Muscle layer of duodenum (tissue), 2 donors: ENCODE measurements at regions not wholly inside any gene's neighbourhood (a gene's known extent, or its start where the extent isn't known, plus 50 kb on each side); places are given as distances from the start of the nearest gene placed in this dataset.

Experiments
- H3K27ac ChIP-seq: one replicate; pipeline ENCODE4 v1.7.0; 2013; ENCODE audit warnings: mild to moderate bottlenecking, low read length
- H3K27me3 ChIP-seq: one replicate; pipeline ENCODE4 v1.7.0; 2013; ENCODE audit warnings: low read depth, mild to moderate bottlenecking, control low read depth, low read length
- H3K36me3 ChIP-seq, 2 donors: one replicate each; pipeline ENCODE4 v1.7.0; 2013; ENCODE audit warnings: low read length in 2 of 2, control low read depth in 1 of 2, mild to moderate bottlenecking in 1 of 2; ENCODE audit not compliant: insufficient read depth in 2 of 2, control insufficient read depth in 1 of 2
- H3K4me1 ChIP-seq, 2 donors: one replicate each; pipeline ENCODE4 v1.7.0; 2013; ENCODE audit warnings: low read length in 2 of 2, mild to moderate bottlenecking in 2 of 2, control low read depth in 1 of 2, moderate library complexity in 1 of 2; ENCODE audit not compliant: insufficient read depth in 2 of 2, control insufficient read depth in 1 of 2
- H3K4me3 ChIP-seq, 2 donors: one replicate each; pipeline ENCODE4 v1.7.0; 2013; ENCODE audit warnings: low read length in 2 of 2, low read depth in 1 of 2, mild to moderate bottlenecking in 1 of 2
- H3K9me3 ChIP-seq, 2 donors: one replicate each; pipeline ENCODE4 v1.7.0; 2013; ENCODE audit warnings: low read length in 2 of 2, control low read depth in 1 of 2, mild to moderate bottlenecking in 1 of 2; ENCODE audit not compliant: control insufficient read depth in 1 of 2
- donor health status: healthy.

DNA sequence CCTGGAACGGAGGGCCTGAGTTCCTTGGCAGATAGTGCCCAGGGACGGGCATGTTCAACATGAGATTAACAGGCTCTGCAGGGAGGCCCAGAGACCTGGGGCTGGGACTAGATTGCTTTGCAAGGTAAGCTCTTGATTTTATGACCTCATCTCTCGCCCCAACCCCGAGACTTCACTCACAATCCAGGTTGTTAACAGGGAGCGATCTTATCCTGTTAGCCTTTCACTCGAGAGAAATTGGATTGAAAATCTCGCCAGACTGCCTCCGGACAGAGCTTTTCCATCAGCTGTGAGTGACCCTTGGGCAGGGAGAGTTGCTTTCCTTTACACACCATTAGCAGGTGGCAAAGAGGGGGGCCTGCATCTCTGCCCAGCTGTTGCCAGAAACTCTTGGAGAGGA lies 521.7 kb upstream of the EEF2KMT start:
- Histone ChIP-seq H3K36me3 (no peaks in the 10 kb centered on the region), H3K27ac (no peak overlapping the region), H3K4me1 (no peaks in the 10 kb centered on the region), H3K9me3 (no peaks in the 10 kb centered on the region), H3K4me3 (no peak overlapping the region), H3K27me3 (no peaks in the 10 kb centered on the region)

DNA sequence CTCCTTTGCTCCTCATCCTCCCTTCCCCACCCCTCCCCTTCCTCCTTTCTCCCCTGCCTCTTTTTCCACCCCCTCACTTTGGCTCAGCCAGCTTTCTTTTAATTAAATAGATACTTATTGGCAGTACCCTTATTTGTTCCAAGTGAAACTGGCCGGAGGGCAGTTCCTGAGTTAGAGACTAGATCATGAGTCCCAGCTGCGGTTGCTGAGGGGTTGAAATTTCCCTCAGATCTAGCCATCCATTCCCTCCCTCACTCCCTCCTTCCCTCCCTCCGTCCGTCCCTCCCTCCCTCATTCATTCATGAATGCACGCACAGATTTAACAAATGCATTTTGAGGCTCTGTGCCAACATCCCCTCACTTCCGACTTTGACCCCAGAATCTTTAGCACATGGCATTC lies 519.2 kb upstream of the EEF2KMT start:
- Histone ChIP-seq H3K4me3 (no peak overlapping the region), H3K9me3 (no peaks in the 10 kb centered on the region), H3K36me3 (no peaks in the 10 kb centered on the region), H3K4me1 (no peaks in the 10 kb centered on the region), H3K27ac (no peak overlapping the region), H3K27me3 (no peaks in the 10 kb centered on the region)

DNA sequence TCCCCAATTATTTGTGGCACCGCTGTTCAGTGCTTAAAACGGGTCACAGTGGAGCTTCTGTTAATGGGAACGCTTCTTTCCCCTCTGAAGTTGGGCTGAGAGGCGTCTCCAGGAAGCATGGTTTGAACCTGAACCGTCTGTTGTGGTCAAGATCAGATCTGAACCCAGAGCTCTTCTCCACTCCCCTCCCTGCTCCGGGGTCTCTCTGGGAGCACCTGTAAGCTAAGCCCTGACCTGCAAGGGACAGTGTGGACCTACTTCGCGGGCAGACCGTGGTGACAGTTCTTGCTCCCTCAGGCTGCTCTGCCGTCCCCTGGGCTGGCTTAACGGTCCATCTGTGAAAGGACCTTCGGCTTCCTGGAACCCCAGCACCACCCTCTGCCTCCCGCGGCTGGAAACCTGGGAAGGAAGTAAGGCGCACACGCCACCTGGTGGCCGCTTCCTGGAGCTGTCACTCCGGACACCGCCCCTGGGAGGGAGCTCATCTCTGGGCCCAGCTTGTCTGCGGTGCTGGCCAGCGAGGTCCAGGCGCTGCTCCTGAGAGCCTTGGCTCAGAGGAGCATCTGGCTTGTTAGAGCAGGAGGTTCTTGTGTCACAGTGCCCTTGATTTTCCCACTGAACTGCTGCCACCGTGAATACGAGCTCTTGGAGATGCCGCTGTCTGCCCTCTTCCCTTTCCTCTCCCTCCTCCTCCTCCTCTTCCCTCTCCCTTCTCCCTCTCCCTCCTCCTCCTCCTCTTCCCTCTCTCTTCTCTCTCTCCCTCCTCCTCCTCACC lies 518.5 kb upstream of the EEF2KMT start:
- H3K9me3 ChIP-seq: no peaks in the 10 kb centered on the region
- no peaks in the 10 kb centered on the region for H3K27me3 ChIP-seq
- no peaks in the 10 kb centered on the region for H3K36me3 ChIP-seq
- no peak overlapping the region for H3K4me3 ChIP-seq
- no peaks in the 10 kb centered on the region for H3K4me1 ChIP-seq
- H3K27ac ChIP-seq: no peak overlapping the region

- no peaks in the 10 kb centered on the region for H3K36me3 ChIP-seq
- no peak overlapping the region for H3K27ac ChIP-seq
- no peaks in the 10 kb centered on the region for H3K9me3 ChIP-seq
- H3K4me1 ChIP-seq: no peaks in the 10 kb centered on the region
- no peaks in the 10 kb centered on the region for H3K27me3 ChIP-seq
- no peak overlapping the region for H3K4me3 ChIP-seq
Observed at GRCh38 chr16:5607169-5607568, 509.6 kb upstream of the EEF2KMT start.

- Histone ChIP-seq H3K9me3 (no peaks in the 10 kb centered on the region), H3K4me1 (no peaks in the 10 kb centered on the region), H3K36me3 (no peaks in the 10 kb centered on the region), H3K27me3 (no peaks in the 10 kb centered on the region), H3K4me3 (no peak overlapping the region), H3K27ac (no peak overlapping the region)
Observed at GRCh38 chr16:5605404-5605803, 507.8 kb upstream of the EEF2KMT start.

DNA sequence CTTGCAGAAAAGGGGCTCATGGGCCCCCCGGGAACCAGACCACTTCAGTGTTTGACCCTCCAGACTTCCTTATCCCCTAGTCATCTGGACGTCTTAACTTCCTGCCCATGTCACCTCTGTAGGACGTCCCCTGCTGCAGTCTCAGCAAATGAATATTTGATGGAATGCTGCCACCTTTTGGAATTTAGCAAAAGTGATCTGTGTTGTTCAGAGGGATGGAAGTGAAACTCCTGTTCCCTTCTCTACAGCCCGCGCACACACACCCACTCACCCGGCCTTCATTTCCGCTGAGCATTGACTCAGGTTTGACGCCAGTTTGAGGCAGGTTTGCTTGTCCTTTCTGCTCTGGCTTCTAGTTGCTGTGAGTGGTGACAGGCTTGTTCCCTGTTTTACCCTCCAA lies 507.2 kb upstream of the EEF2KMT start:
- H3K36me3 ChIP-seq: no peaks in the 10 kb centered on the region
- H3K27me3 ChIP-seq: no peaks in the 10 kb centered on the region
- H3K4me1 ChIP-seq: no peaks in the 10 kb centered on the region
- H3K9me3 ChIP-seq: no peaks in the 10 kb centered on the region
- H3K27ac ChIP-seq: no peak overlapping the region
- no peak overlapping the region for H3K4me3 ChIP-seq

DNA sequence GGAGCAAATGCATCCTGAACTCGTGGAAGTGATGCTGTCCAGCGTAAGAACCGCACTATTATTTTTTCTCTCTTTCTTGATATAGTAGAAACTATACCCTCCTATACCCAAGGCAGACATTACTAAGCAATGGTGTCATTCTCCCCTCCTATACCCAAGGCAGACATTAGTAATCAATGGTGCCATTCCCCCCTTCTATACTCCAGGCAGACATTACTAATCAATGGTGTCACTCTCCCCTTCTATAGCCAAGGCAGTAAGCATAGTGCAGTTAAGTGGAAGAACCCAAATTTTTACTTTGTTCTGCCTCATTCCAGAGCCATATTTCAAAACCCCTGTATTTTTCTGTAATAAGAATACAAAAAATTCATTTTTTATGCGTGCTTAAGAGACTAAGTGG lies 506.2 kb upstream of the EEF2KMT start:
- H3K4me1 ChIP-seq: no peaks in the 10 kb centered on the region
- H3K36me3 ChIP-seq: no peaks in the 10 kb centered on the region
- H3K4me3 ChIP-seq: no peak overlapping the region
- no peak overlapping the region for H3K27ac ChIP-seq
- H3K9me3 ChIP-seq: no peaks in the 10 kb centered on the region
- no peaks in the 10 kb centered on the region for H3K27me3 ChIP-seq

- Histone ChIP-seq H3K36me3 (no peaks in the 10 kb centered on the region), H3K9me3 (no peaks in the 10 kb centered on the region), H3K27ac (no peak overlapping the region), H3K27me3 (no peaks in the 10 kb centered on the region), H3K4me3 (no peak overlapping the region), H3K4me1 (no peaks in the 10 kb centered on the region)
Observed at GRCh38 chr16:5601957-5602356, 504.4 kb upstream of the EEF2KMT start.

DNA sequence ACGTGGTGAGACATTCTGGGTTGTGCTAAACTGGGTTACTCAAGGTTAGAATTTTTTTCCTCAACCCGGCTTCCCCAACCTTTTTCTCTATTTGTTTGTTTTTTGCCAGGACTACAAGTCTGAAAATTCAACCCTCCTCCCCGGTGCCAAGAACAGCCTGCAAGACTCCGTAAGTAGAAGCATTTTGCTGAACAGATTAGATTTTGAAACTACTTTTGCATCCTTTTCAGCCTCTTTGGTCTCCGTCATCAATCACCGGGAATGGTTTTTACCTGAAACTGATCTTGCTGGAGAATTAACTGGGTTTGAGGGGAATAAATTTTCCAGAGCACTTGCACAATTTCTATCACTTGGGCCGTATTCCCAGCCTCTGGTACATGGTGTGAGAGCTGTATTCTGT lies 501.2 kb upstream of the EEF2KMT start:
- no peak overlapping the region for H3K4me3 ChIP-seq
- no peaks in the 10 kb centered on the region for H3K4me1 ChIP-seq
- peaks cover 0 to 10% of the 10 kb centered on the region in 2 donors for H3K9me3 ChIP-seq
- no peaks in the 10 kb centered on the region for H3K27me3 ChIP-seq
- H3K27ac ChIP-seq: no peak overlapping the region
- H3K36me3 ChIP-seq: no peaks in the 10 kb centered on the region

DNA sequence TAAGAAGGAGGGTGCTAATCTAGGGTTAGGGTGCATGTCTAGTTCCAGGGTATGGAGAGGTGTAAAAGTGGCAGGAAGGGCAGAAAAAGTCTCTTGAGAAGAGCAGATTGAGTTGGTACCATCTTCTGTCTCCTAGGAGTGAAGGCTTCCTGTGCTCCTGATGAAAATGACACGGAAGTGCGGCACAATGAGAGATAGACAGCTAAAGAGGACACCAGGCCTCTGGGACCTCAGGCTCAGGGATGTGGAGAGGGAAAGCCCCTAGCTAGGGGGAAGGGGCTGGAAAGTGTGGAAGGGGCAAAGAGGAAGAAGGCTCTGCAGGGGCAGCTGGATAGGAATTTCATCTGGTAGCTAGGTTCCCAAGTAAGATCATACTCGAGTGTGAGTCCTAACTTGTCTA lies 498.3 kb upstream of the EEF2KMT start:
- Histone ChIP-seq H3K4me1 (no peaks in the 10 kb centered on the region), H3K36me3 (no peaks in the 10 kb centered on the region), H3K27ac (no peak overlapping the region), H3K9me3 (peaks cover 0 to 12% of the 10 kb centered on the region in 2 donors), H3K4me3 (no peak overlapping the region), H3K27me3 (no peaks in the 10 kb centered on the region)

- Histone ChIP-seq H3K27me3 (no peaks in the 10 kb centered on the region), H3K27ac (no peak overlapping the region), H3K36me3 (no peaks in the 10 kb centered on the region), H3K9me3 (peaks cover 0 to 4% of the 10 kb centered on the region in 2 donors), H3K4me3 (no peak overlapping the region), H3K4me1 (no peaks in the 10 kb centered on the region)
Observed at GRCh38 chr16:5590416-5590815, 492.8 kb upstream of the EEF2KMT start.

GRCh38 chr16:5589812-5590373 lies 492.3 kb upstream of the EEF2KMT start:
- Histone ChIP-seq H3K4me3 (no peak overlapping the region), H3K36me3 (no peaks in the 10 kb centered on the region)

More at GRCh38 chr16:5589812-5590373, 492.3 kb upstream of the EEF2KMT start:
- Histone ChIP-seq H3K9me3 (peaks cover 0 to 2% of the 10 kb centered on the region in 2 donors), H3K4me1 (no peaks in the 10 kb centered on the region), H3K27ac (no peak overlapping the region), H3K27me3 (no peaks in the 10 kb centered on the region)
